Lower lobe of right lung (tissue), 2 donors: ENCODE measurements at regions not wholly inside any gene's neighbourhood (a gene's known extent, or its start where the extent isn't known, plus 50 kb on each side); places are given as distances from the start of the nearest gene placed in this dataset.

Experiments used
- ATAC-seq, 2 donors: fragments of 200-7000 bp; cut with Tn5 transposase; one replicate each; pipeline ENCODE4 v1.9.1; 2020 to 2022; ENCODE audit warnings: mild to moderate bottlenecking in 2 of 2, moderate library complexity in 2 of 2
- DNase-seq: peaks from one replicate; pipeline ENCODE4 v3.0.0-alpha.2; 2020
- H3K27ac ChIP-seq: fragments of 200-600 bp; one replicate; pipeline ENCODE4 v1.8.0; 2022
- H3K27me3 ChIP-seq: fragments of 200-600 bp; one replicate; pipeline ENCODE4 v1.8.0; 2022; ENCODE audit warnings: low read depth
- H3K36me3 ChIP-seq: fragments of 200-600 bp; one replicate; pipeline ENCODE4 v1.8.0; 2022; ENCODE audit warnings: mild to moderate bottlenecking
- H3K4me1 ChIP-seq: fragments of 200-600 bp; one replicate; pipeline ENCODE4 v1.8.0; 2022
- H3K4me3 ChIP-seq: fragments of 200-600 bp; one replicate; pipeline ENCODE4 v1.8.0; 2022; ENCODE audit warnings: mild to moderate bottlenecking
- H3K9me3 ChIP-seq: fragments of 200-600 bp; one replicate; pipeline ENCODE4 v1.8.0; 2022
- intact Hi-C: fragments of 100-400 bp; cut with DNase I; formaldehyde crosslinking; loops from one replicate; pipeline ENCODE4 v1.11.0; 2022
- TF ChIP-seq, protein P1 (sequence below): fragments of 200-600 bp; IDR thresholded peaks from one replicate; pipeline ENCODE4 v1.8.0; 2022; ENCODE audit warnings: antibody characterized with exemption, mild to moderate bottlenecking
- donor health status: DM: no; HTN: yes; CAD: no; lungs with severe emphysema.

DNA sequence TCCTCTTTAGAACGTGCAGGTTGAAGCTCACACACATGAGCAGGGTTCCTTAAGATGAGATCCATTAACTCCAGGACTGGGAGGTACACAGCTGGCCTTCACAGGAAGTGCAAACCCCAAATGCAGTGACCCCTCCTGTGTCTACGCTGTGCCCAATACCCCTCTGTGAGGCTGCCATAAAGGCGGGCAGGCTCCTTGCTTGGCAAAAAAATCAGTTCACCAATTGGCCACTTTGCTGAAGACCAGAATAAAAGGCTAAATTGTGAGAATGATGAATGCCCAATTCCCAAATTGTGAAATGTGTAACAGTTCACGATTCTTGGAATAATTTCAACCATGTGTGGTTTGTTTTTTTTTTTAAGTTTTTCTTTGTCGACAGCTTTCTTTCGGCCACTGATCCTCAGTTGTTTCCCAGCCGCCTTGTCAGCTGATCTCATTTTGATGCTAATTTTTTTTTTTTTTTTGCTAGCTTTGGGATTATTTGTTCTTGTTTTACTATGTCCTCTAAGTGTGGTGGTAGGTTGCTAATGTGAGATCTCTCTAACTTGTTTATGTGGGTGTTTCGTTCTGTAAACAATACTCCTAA is 101.9 kb upstream of the PRSS58 start:
- no peak for DNase-seq
- no peak overlapping the region for H3K4me3 ChIP-seq
- H3K27me3 ChIP-seq, result no peaks in the 10 kb centered on the region
- no peaks in the 10 kb centered on the region for H3K9me3 ChIP-seq
- intact Hi-C loops, result no loop called here
- no peaks in the 10 kb centered on the region for H3K36me3 ChIP-seq
- no peak for ATAC-seq
- H3K27ac ChIP-seq, result no peak overlapping the region
- TF ChIP-seq, protein P1, sequence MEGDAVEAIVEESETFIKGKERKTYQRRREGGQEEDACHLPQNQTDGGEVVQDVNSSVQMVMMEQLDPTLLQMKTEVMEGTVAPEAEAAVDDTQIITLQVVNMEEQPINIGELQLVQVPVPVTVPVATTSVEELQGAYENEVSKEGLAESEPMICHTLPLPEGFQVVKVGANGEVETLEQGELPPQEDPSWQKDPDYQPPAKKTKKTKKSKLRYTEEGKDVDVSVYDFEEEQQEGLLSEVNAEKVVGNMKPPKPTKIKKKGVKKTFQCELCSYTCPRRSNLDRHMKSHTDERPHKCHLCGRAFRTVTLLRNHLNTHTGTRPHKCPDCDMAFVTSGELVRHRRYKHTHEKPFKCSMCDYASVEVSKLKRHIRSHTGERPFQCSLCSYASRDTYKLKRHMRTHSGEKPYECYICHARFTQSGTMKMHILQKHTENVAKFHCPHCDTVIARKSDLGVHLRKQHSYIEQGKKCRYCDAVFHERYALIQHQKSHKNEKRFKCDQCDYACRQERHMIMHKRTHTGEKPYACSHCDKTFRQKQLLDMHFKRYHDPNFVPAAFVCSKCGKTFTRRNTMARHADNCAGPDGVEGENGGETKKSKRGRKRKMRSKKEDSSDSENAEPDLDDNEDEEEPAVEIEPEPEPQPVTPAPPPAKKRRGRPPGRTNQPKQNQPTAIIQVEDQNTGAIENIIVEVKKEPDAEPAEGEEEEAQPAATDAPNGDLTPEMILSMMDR, result no peak
- H3K4me1 ChIP-seq, result no peaks in the 10 kb centered on the region

DNA sequence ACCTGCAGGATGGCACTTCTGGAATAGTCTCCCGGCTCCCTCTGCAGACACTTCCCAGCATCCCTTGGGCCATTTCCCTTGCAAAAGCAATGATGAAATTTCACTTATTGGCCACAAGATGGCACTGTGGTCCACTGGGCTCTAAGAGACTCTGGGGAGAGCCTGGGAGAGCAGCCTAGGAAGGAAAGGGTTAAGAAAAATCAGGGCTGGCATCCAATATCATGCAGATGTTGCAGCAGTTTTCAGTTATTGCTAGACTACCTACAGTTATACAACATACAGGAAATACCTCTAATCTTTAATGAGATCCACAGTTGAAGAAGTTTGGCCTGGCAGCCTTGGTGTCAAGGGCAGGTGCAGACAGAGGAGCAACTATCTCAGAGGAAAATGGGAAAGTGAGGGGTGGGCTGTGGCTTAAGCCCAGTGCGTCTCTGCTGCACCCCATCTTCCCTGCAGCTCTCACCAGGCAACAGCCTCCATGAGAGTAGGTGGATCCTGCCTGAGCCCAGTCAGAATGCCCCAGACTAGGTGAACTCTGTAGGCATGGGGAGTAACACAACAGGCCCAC is 100.2 kb upstream of the PRSS58 start:
- DNase-seq (no peak), ATAC-seq (peak; percentile 79 to 82)
- intact Hi-C loops, result no loop called here

DNA sequence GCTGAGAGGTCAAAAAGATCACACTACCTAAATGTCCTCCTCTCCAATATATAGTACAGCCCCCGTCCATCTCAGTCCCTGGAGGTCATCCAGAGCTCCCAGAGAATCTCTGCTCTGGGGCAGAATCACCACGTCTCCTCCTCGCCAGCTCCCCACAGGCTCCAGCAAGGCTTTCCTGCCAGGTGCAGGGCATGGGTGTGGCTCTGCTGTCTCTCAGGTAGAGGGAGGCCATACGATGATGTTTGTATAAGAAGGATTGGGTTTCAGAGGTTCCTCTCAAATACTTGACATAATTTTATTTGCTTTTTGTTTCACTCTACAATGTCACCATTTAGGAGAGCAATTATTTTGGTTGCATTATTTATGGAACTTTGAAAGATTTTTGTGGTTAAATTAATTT is 98.3 kb upstream of the PRSS58 start:
- ATAC-seq (no peak), DNase-seq (no peak)
- no peak overlapping the region for H3K4me3 ChIP-seq
- no peaks in the 10 kb centered on the region for H3K36me3 ChIP-seq
- TF ChIP-seq, protein P1, result no peak
- H3K27ac ChIP-seq, result no peak overlapping the region
- H3K27me3 ChIP-seq, result no peaks in the 10 kb centered on the region
- intact Hi-C loops, result no loop called here
- no peaks in the 10 kb centered on the region for H3K4me1 ChIP-seq
- H3K9me3 ChIP-seq, result no peaks in the 10 kb centered on the region

More for the DNA sequence above, 100.2 kb upstream of the PRSS58 start:
- Histone ChIP-seq H3K36me3 (no peaks in the 10 kb centered on the region), H3K4me1 (no peaks in the 10 kb centered on the region), H3K27ac (no peak overlapping the region), H3K9me3 (no peaks in the 10 kb centered on the region), H3K27me3 (no peaks in the 10 kb centered on the region), H3K4me3 (no peak overlapping the region)
- TF ChIP-seq, protein P1, result peak; percentile 66

DNA sequence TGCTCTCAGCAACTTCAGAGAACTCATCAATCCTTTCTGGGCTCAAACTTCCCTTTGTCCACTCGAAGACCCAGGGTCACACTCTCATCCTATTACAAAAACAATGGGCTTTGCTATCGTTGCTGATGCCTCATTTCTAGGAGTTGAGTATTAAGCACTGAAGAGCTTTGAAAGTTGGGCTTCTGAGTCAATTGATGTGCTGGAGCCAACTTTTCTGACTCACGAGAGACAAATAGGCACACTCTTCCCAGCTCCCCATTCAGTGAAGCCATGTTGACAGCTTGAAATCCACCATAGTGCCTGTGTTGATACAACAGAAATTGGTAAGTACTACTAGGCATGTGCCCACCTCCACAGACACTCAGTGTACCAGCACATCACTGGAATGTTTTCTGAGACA is 97.5 kb upstream of the PRSS58 start:
- no peak overlapping the region for H3K27ac ChIP-seq
- H3K4me3 ChIP-seq, result no peak overlapping the region
- TF ChIP-seq, protein P1, result no peak
- ATAC-seq, result no peak
- H3K4me1 ChIP-seq, result no peaks in the 10 kb centered on the region
- no peaks in the 10 kb centered on the region for H3K27me3 ChIP-seq
- DNase-seq, result no peak
- no peaks in the 10 kb centered on the region for H3K9me3 ChIP-seq
- intact Hi-C loops, result no loop called here
- no peaks in the 10 kb centered on the region for H3K36me3 ChIP-seq

DNA sequence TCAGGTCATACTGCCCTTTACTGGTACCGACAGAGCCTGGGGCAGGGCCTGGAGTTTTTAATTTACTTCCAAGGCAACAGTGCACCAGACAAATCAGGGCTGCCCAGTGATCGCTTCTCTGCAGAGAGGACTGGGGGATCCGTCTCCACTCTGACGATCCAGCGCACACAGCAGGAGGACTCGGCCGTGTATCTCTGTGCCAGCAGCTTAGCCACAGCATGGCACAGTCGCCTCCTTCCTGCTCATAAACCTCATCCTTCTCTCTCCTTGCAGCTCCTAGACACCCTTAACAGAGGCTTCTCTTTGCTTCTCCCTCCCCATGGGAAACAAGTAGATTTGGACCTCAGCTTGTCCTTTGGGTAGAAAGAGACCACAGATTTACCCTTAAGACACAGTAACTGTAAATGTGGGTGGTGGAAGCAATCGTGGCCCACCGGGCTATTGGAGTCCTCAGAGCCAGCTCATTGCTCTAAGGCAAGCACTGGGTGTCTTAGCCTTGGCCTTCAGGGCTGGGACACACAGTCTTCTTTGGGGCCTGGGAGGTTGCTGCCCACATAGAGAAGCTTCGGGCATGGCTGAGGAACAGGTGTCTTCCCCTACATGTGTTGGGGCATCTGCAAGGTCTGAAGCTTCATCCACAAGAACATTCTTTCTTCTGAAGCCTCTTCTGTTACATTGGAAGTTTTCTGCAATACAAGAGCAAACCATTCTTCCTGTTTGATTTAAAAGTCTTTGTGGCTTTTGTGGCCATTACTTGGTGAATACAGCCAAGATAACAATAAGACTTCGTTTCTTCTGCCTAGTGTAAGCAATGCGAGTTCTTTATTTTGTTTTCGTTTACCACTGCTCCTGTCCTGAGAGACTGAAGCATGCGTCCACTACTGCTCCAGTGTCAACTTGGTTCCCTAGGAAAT is 95.5 kb upstream of the PRSS58 start:
- no peak overlapping the region for H3K4me3 ChIP-seq
- H3K4me1 ChIP-seq, result no peaks in the 10 kb centered on the region
- intact Hi-C loops, result no loop called here
- H3K9me3 ChIP-seq, result no peaks in the 10 kb centered on the region
- TF ChIP-seq, protein P1, result no peak
- no peaks in the 10 kb centered on the region for H3K36me3 ChIP-seq
- ATAC-seq (no peak), DNase-seq (no peak)
- H3K27ac ChIP-seq, result no peak overlapping the region
- H3K27me3 ChIP-seq, result peaks cover 10% of the 10 kb centered on the region
